Fibroblast of villous mesenchyme (primary cell): ENCODE measurements at regions not wholly inside any gene's neighbourhood (a gene's known extent, or its start where the extent isn't known, plus 50 kb on each side); places are given as distances from the start of the nearest gene placed in this dataset.

ENCODE experiments used
- DNase-seq: peaks from one replicate; pipeline ENCODE4 v3.0.0-alpha.2; 2010; ENCODE audit warnings: low read depth
- H3K4me3 ChIP-seq: 2 replicates; pipeline ENCODE4 v1.5.1; 2011; ENCODE audit warnings: low read depth, mild to moderate bottlenecking, low read length
- CTCF ChIP-seq: IDR thresholded peaks from 2 replicates; pipeline ENCODE4 v1.5.1; 2012; ENCODE audit warnings: low read depth, mild to moderate bottlenecking, low read length; ENCODE audit not compliant: insufficient read depth

GRCh38 chr2:107001964-107002696 lies 116.2 kb upstream of the ST6GAL2 start:
- TF ChIP-seq CTCF, result no peak
- no peak overlapping the region for H3K4me3 ChIP-seq
- peak; percentile 75 for DNase-seq

- no peak for TF ChIP-seq CTCF
- DNase-seq, result peak; percentile 33
- no peak overlapping the region for H3K4me3 ChIP-seq
Measured at GRCh38 chr2:107002735-107003134, 116.8 kb upstream of the ST6GAL2 start.

- no peak for DNase-seq
- no peak overlapping the region for H3K4me3 ChIP-seq
- TF ChIP-seq CTCF, result no peak
Measured at GRCh38 chr2:107005853-107006252, 119.9 kb upstream of the ST6GAL2 start.

GRCh38 chr2:107006836-107007235 lies 120.9 kb upstream of the ST6GAL2 start:
- no peak for TF ChIP-seq CTCF
- no peak overlapping the region for H3K4me3 ChIP-seq
- no peak for DNase-seq

- H3K4me3 ChIP-seq, result no peak overlapping the region
- no peak for TF ChIP-seq CTCF
- DNase-seq, result no peak
Measured at GRCh38 chr2:107007927-107008326, 122.0 kb upstream of the ST6GAL2 start.

GRCh38 chr2:107008843-107009242 lies 122.9 kb upstream of the ST6GAL2 start:
- H3K4me3 ChIP-seq, result no peak overlapping the region
- no peak for TF ChIP-seq CTCF
- DNase-seq, result no peak

- TF ChIP-seq CTCF, result no peak
- H3K4me3 ChIP-seq, result no peak overlapping the region
- no peak for DNase-seq
Measured at GRCh38 chr2:107009275-107009674, 123.3 kb upstream of the ST6GAL2 start.
